ENCODE measurements at regions not wholly inside any gene's neighbourhood (a gene's known extent, or its start where the extent isn't known, plus 50 kb on each side); places are given as distances from the start of the nearest gene placed in this dataset.

DNA sequence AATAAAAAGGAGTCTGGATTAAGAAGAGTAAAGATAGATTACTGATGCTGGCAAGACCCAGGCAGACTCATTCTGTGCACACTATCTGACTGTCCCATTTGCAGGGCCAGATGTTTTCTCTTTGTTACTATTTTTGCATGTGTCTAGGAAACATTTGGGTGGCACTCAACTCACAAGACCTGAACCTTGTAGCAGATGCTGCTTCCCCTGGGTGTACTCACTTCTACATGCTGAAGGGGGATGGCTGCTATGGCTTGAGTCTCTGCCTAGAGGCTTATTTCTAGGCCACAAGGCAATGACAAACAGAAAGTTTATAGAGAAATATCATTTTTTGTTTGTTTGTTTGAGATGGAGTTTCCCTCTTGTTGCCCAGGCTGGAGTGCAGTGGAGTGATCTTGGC, 351.4 kb downstream of the FOXA2 start:
- no peak overlapping the region for H3K27ac ChIP-seq (ENCODE audit: extremely low read depth, low read depth, low read length)
- BruUV-seq (replicated peaks), result no TSS peak
- no peak overlapping the region for H3K4me3 ChIP-seq
- H3K79me2 ChIP-seq (ENCODE audit: control insufficient read depth, insufficient read depth, low read length), result no peaks in the 10 kb centered on the region
- TF ChIP-seq ZSCAN29 (IDR thresholded peaks at IDR 0.05) (no peak), ZBTB1 (CRISPR knock-in tag; IDR thresholded peaks at IDR 0.05; ENCODE audit: borderline replicate concordance, low read depth) (no peak), NCOA1 (IDR thresholded peaks at IDR 0.05; ENCODE audit: low read depth) (no peak), TCF7 (IDR thresholded peaks at IDR 0.05; ENCODE audit: borderline replicate concordance) (no peak), CREB5 (CRISPR knock-in tag; IDR thresholded peaks at IDR 0.05) (no peak)
- FAIRE-seq (no peak), DNase-seq (ENCODE audit: extremely low read depth in 1 of 4, low spot score in 3 of 4) (no peak), ATAC-seq (no peak)
- no peak overlapping the region for H3K9ac ChIP-seq (ENCODE audit: insufficient read depth in 1 of 2, low read depth in 2 of 2, low read length in 2 of 2)
- CTCF ChIA-PET (ENCODE audit: low intra/inter-chr PET ratio), result no interaction called here
- intact Hi-C loops (cut with micrococcal nuclease), result no loop called here
- no peak overlapping the region for H3K4me2 ChIP-seq (ENCODE audit: insufficient read depth, low read length)
- in situ Hi-C loops (cut with MboI), result no loop called here
- H3K9me1 ChIP-seq (ENCODE audit: control insufficient read depth, insufficient read depth, low read length), result no peaks in the 10 kb centered on the region
- H3K36me3 ChIP-seq (ENCODE audit: control insufficient read depth, insufficient read depth, low read length), result no peaks in the 10 kb centered on the region
- H3K4me1 ChIP-seq (replicated peaks in 1 of 2; ENCODE audit: control insufficient read depth in 2 of 2, insufficient read depth in 2 of 2, low read length in 2 of 2), result no peaks in the 10 kb centered on the region
- POLR2A ChIA-PET, result no interaction called here
- H2AFZ ChIP-seq (ENCODE audit: low read depth, low read length), result no peak overlapping the region
- H3K9me3 ChIP-seq (replicated peaks; ENCODE audit: control insufficient read depth, insufficient read depth, low read depth, low read length), result no peaks in the 10 kb centered on the region
- no peaks in the 10 kb centered on the region for H4K20me1 ChIP-seq (replicated peaks; ENCODE audit: control insufficient read depth, insufficient read depth, low read length)
- H3K27me3 ChIP-seq (ENCODE audit: control insufficient read depth in 2 of 2, insufficient read depth in 2 of 2, low read length in 2 of 2), result no peaks in the 10 kb centered on the region

DNA sequence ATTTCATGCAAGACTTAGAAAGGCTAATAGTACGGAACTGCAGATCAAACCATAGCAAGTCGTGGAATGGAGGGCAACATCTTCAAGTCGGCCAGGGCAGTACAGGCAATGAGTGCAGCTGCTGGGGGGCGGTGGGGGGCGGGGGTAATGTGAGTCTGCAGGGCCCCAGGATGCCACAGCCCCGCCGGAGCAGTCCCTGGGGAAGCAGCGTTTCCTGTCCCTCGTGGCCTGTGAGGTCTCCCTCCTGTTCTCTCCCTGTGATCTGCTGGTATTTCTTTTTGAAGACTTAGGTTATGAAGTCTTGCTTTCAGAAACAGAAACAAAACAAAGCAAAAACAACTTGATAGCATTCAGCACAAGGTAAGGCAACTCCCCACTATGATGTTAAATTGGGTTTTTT, 351.9 kb downstream of the FOXA2 start:
- 0% methylated on average over 7 of the region's 9 CpGs for WGBS (ENCODE audit: insufficient coverage, low coverage, missing lambda C conversion rate)
- TF ChIP-seq BRCA1 (IDR thresholded peaks at IDR 0.05), result no peak
- TF ChIP-seq BRCA1 (CRISPR knock-in tag; IDR thresholded peaks at IDR 0.05), result no peak
- TF ChIP-seq, protein P1, sequence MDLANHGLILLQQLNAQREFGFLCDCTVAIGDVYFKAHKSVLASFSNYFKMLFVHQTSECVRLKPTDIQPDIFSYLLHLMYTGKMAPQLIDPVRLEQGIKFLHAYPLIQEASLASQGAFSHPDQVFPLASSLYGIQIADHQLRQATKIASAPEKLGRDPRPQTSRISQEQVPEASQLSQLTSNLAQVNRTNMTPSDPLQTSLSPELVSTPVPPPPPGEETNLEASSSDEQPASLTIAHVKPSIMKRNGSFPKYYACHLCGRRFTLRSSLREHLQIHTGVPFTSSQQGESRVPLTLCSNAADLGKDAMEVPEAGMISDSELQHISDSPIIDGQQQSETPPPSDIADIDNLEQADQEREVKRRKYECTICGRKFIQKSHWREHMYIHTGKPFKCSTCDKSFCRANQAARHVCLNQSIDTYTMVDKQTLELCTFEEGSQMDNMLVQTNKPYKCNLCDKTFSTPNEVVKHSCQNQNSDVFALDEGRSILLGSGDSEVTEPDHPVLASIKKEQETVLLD (IDR thresholded peaks at IDR 0.05), result no peak

More for the DNA sequence above, 351.9 kb downstream of the FOXA2 start:
- H4K20me1 ChIP-seq (replicated peaks; ENCODE audit: control insufficient read depth, insufficient read depth, low read length), result no peaks in the 10 kb centered on the region
- ATAC-seq, result no peak
- no peak overlapping the region for H3K27ac ChIP-seq (ENCODE audit: extremely low read depth, low read depth, low read length)
- H3K36me3 ChIP-seq (ENCODE audit: control insufficient read depth, insufficient read depth, low read length), result no peaks in the 10 kb centered on the region
- H3K79me2 ChIP-seq (ENCODE audit: control insufficient read depth, insufficient read depth, low read length), result no peaks in the 10 kb centered on the region
- no peak overlapping the region for H3K4me3 ChIP-seq
- H3K27me3 ChIP-seq (ENCODE audit: control insufficient read depth in 2 of 2, insufficient read depth in 2 of 2, low read length in 2 of 2), result no peaks in the 10 kb centered on the region
- POLR2A ChIA-PET, result no interaction called here
- in situ Hi-C loops (cut with MboI), result no loop called here
- no peaks in the 10 kb centered on the region for H3K9me1 ChIP-seq (ENCODE audit: control insufficient read depth, insufficient read depth, low read length)
- no peak overlapping the region for H2AFZ ChIP-seq (ENCODE audit: low read depth, low read length)
- no TSS peak for BruUV-seq (replicated peaks)
- no peaks in the 10 kb centered on the region for H3K4me1 ChIP-seq (replicated peaks in 1 of 2; ENCODE audit: control insufficient read depth in 2 of 2, insufficient read depth in 2 of 2, low read length in 2 of 2)
- no peaks in the 10 kb centered on the region for H3K9me3 ChIP-seq (replicated peaks; ENCODE audit: control insufficient read depth, insufficient read depth, low read depth, low read length)
- FAIRE-seq, result no peak
- no peak overlapping the region for H3K9ac ChIP-seq (ENCODE audit: insufficient read depth in 1 of 2, low read depth in 2 of 2, low read length in 2 of 2)
- H3K4me2 ChIP-seq (ENCODE audit: insufficient read depth, low read length), result no peak overlapping the region
- intact Hi-C loops (cut with micrococcal nuclease), result no loop called here
- CTCF ChIA-PET (ENCODE audit: low intra/inter-chr PET ratio), result no interaction called here
- DNase-seq (ENCODE audit: extremely low read depth in 1 of 4, low spot score in 3 of 4), result no peak

All from K562 (cell line).